Glomerular visceral epithelial cell (primary cell): ENCODE measurements at regions not wholly inside any gene's neighbourhood (a gene's known extent, or its start where the extent isn't known, plus 50 kb on each side); places are given as distances from the start of the nearest gene placed in this dataset.
"Not testable (repeated sequence)": the region's sequence is repeated elsewhere in the genome, so short reads cannot be mapped to it uniquely, and the experiment has no call there.

Experiments
- DNase-seq: peaks from one replicate; pipeline ENCODE4 v3.0.0-alpha.2; 2016; ENCODE audit errors: extremely low spot score

- no peak for DNase-seq
These were observed 414.3 kb downstream of the AMY1C start for GRCh38 chr1:104163912-104164476.

- DNase-seq, result no peak
These were observed 422.6 kb downstream of the AMY1C start for GRCh38 chr1:104172243-104172681.

- DNase-seq, result no peak
These were observed 432.6 kb downstream of the AMY1C start for GRCh38 chr1:104182251-104182650.

- no peak for DNase-seq
These were observed 439.5 kb downstream of the AMY1C start for GRCh38 chr1:104189207-104189606.

DNA sequence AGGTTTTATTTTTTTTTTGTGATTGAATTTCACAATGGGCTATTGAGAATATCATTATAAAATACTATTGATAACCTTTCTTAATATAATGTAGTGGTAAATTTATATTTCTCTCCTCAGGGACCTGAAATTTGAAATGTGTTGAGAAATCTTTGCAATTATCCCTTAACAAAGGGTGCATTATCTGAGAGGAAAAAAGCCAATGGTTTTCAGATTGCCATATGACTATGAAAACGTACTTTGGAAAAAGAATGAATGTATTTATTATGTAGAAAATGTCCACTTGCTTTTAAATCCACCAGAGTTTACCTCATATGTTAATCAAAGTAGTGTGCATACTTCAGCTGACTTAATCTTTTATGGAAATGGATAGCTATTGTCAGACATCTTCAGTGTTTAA, 441.1 kb downstream of the AMY1C start:
- DNase-seq, result no peak

- peak; percentile 53 for DNase-seq
These were observed 445.7 kb downstream of the AMY1C start for GRCh38 chr1:104195395-104195794.

DNA sequence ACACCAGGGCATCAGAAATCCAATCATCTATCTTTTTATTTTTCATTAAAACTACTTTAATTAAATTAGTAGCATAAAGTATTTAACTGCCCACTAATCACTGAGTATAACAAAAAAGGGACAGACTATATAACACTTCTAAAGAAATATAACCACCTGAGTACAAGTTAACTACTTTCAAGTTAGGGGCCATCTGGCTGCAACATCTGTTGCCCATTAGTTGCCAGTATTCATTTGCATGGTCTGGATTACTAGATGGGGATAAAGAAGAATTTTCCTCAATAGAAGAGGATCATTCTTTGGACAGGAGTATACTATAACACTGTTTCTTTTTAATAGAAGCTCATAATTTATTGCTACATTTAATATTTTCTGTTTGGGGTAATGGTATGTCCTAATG, 446.4 kb downstream of the AMY1C start:
- DNase-seq, result no peak

- DNase-seq, result no peak
These were observed 447.8 kb downstream of the AMY1C start for GRCh38 chr1:104197516-104197915.

DNA sequence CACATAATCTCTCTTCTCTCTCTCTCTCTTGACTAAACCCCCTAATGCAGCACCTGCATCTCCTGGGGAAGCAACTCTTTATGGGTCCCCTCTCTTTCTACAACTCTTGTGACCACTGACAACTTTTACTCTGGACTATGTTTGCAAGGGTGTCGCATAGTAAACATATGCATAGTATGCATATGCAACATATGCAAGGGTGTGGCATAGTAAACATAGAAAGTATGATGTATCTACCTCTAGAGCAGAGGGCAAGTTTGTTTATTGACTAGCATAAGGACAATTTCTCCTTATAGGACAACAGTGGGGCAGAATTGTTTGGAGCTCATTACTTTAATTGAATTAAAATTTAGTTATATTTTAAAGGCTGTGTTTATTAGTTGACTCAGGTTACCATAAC, 462.5 kb downstream of the AMY1C start:
- DNase-seq, result no peak

DNA sequence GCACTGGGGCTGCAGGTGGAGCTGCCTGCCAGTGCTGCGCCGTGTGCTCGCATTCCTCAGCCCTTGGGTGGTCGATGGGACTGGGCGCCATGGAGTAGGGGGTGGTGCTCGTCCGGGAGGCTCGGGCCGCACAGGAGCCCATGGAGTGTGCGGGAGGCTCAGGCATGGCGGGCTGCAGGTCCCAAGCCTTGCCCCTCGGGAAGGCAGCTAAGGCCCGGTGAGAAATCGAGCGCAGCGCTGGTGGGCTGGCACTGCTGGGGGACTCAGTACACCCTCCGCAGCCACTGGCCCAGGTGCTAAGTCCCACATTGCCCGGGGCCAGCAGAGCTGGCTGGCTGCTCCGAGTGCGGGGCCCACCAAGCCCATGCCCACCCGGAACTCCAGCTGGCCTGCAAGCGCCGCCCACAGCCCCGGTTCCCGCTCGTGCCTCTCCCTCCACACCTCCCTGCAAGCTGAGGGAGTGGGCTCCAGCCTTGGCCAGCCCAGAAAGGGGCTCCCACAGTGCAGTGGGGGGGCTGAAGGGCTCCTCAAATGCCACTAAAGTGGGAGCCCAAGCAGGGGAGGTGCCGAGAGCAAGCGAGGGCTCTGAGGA, 467.8 kb downstream of the AMY1C start:
- DNase-seq, result not testable (repeated sequence)

- DNase-seq, result no peak
These were observed 480.2 kb downstream of the AMY1C start for GRCh38 chr1:104229860-104230259.

GRCh38 chr1:104231676-104232075, 482.0 kb downstream of the AMY1C start:
- no peak for DNase-seq

DNA sequence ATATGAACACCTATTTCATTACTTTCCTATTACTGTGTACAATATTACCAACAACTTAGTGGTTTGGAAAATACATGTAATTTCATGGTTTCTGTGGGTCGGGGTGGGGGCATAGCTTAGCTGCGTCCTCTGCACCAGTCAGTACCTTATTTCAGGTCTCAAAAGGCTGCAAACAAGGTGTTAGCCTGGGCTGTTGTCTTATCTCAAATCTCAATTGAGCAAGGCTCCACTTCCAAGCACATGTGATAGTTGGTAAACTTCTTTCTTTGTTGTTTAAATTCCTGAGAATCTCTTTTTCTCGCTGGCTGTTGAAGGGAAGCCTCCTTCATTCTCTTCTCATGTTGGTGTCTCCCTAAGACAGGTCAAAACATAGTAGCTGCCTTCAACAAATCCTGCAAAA, 485.4 kb downstream of the AMY1C start:
- DNase-seq, result no peak

DNA sequence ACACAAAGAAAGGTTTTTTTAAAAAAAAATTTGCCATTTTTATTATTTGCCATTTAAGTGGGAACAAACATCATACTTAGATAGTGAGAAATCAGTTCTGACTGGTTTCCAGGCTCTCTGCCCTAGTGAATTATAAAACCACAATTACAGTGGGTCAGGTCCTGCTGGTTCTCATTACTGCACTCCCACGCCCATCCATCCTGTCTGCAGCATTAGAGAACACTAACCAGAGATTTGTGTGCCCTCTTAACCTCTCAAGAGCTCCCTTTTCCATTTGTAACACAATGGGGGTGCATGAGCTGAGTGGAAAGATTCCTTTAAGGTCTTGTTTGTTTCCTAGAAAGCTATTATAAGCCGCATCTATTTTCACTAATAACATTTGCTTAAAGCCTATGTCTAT, 489.3 kb downstream of the AMY1C start:
- DNase-seq, result no peak

- DNase-seq, result no peak
These were observed 498.7 kb downstream of the AMY1C start for GRCh38 chr1:104248385-104248784.

- no peak for DNase-seq
These were observed 509.8 kb downstream of the AMY1C start for GRCh38 chr1:104259481-104259880.

DNA sequence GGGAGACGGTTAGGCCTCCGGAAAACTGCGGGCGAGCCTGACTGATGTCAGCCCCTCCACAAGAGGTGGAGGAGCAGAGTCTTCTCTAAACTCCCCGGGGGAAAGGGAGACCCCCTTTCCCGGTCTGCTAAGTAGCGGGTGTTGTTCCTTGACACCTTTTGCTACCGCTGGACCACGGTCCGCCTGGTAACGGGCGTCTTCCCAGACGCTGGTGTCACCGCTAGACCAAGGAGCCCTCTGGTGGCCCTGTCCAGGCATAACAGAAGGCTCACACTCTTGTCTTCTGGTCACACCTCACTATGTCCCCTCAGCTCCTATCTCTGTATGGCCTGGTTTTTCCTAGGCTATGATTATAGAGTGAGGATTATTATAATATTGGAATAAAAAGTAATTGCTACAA, 513.4 kb downstream of the AMY1C start:
- DNase-seq, result not testable (repeated sequence)

- no peak for DNase-seq
These were observed 514.8 kb downstream of the AMY1C start for GRCh38 chr1:104264521-104264920.

GRCh38 chr1:104265163-104265562, 515.5 kb downstream of the AMY1C start:
- no peak for DNase-seq

DNA sequence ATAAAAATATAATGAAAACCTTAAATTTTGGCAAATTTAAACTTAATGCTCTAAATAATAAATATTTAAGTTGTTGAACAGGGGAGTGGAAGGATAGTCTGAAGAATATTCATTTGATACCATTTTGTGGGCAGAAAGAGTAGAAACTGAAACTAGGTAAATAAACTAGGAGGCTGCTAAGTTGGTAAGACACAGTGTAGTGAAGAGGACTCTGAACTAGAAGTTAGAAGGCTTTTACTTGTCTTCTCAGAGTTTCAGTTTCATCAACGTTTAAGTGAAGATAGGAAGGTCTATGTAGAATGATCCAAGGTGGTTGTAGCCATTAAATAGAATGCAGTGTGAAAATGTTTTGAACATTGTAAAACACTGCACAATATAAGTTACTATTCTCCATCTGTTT, 516.9 kb downstream of the AMY1C start:
- DNase-seq, result no peak

DNA sequence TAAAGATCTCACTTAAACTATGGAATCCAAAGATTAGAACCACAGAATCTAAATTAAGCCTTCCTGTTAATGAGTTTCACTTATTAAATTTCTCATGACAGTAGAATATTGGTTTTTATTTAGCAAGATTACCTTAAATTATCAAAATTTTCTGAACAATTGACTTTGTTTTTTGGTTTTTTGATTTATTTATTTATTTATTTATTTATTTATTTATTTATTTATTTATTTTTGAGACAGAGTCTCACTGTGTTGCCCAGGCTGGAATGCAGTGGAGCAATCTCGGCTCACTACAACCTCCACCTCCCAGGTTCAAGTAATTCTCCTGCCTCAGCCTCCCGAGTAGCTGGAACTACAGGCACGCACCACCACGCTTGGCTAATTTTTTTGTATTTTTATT, 538.6 kb downstream of the AMY1C start:
- not testable (repeated sequence) for DNase-seq

- no peak for DNase-seq
These were observed 541.5 kb downstream of the AMY1C start for GRCh38 chr1:104291156-104291555.

DNA sequence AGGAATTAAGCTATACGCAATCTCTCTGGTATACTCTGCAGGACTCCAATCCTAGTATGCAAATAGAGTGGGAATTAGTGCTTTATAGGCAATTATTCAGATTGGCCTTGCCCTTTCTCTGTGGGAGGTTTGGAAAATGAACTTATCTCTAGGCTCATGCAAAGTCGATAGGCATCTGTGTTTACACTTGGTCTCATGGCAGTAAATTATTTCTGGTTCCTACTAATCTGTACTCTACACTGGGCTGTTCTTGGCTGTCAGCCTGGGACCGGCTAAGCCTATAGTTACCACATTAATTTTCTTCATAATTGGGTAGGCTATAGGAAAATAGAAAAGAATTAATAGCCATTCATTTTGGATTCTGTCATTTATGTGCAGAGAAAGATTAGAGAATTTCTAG, 544.6 kb downstream of the AMY1C start:
- DNase-seq, result no peak

- DNase-seq, result no peak
These were observed 545.8 kb downstream of the AMY1C start for GRCh38 chr1:104295511-104295910.
